ENCODE measurements at regions not wholly inside any gene's neighbourhood (a gene's known extent, or its start where the extent isn't known, plus 50 kb on each side); places are given as distances from the start of the nearest gene placed in this dataset.

GRCh38 chr4:100289946-100290345, 99.7 kb upstream of the DDIT4L start:
- H3K27me3 Mint-ChIP-seq, result peaks cover 2% of the 10 kb centered on the region
- peaks cover 0 to 2% (median 0%) of the 10 kb centered on the region in 3 donors for H3K9me3 Mint-ChIP-seq
- H3K4me1 Mint-ChIP-seq, result no peaks in the 10 kb centered on the region
- no peak overlapping the region for H3K4me3 Mint-ChIP-seq
- no peaks in the 10 kb centered on the region for H3K36me3 Mint-ChIP-seq
- no peak overlapping the region for H3K27ac Mint-ChIP-seq

- Mint-ChIP-seq H3K4me3 (no peak overlapping the region), H3K27me3 (peaks cover 2% of the 10 kb centered on the region), H3K36me3 (no peaks in the 10 kb centered on the region), H3K4me1 (no peaks in the 10 kb centered on the region), H3K27ac (no peak overlapping the region), H3K9me3 (peaks cover 0 to 2% (median 0%) of the 10 kb centered on the region in 3 donors)
Measured at GRCh38 chr4:100289530-100289888, 99.2 kb upstream of the DDIT4L start.

- Mint-ChIP-seq H3K9me3 (peaks cover 0 to 2% (median 0%) of the 10 kb centered on the region in 3 donors), H3K4me1 (no peaks in the 10 kb centered on the region), H3K27ac (no peak overlapping the region), H3K4me3 (peak overlapping the region in 1 of 4 donors; percentile 51), H3K36me3 (no peaks in the 10 kb centered on the region), H3K27me3 (peaks cover 2% of the 10 kb centered on the region)
Measured at GRCh38 chr4:100288811-100289529, 98.7 kb upstream of the DDIT4L start.

GRCh38 chr4:100288161-100288560, 97.9 kb upstream of the DDIT4L start:
- H3K4me3 Mint-ChIP-seq, result no peak overlapping the region
- no peak overlapping the region for H3K27ac Mint-ChIP-seq
- H3K9me3 Mint-ChIP-seq, result peaks cover 0 to 2% (median 2%) of the 10 kb centered on the region in 3 donors
- H3K4me1 Mint-ChIP-seq, result no peaks in the 10 kb centered on the region
- H3K36me3 Mint-ChIP-seq, result no peaks in the 10 kb centered on the region
- H3K27me3 Mint-ChIP-seq, result peaks cover 2% of the 10 kb centered on the region

GRCh38 chr4:100287534-100287933, 97.3 kb upstream of the DDIT4L start:
- Mint-ChIP-seq H3K4me1 (no peaks in the 10 kb centered on the region), H3K4me3 (no peak overlapping the region), H3K36me3 (no peaks in the 10 kb centered on the region), H3K9me3 (peaks cover 0 to 2% (median 2%) of the 10 kb centered on the region in 3 donors), H3K27ac (no peak overlapping the region), H3K27me3 (peaks cover 2% of the 10 kb centered on the region)

- no peak overlapping the region for H3K4me3 Mint-ChIP-seq
- no peak overlapping the region for H3K27ac Mint-ChIP-seq
- no peaks in the 10 kb centered on the region for H3K36me3 Mint-ChIP-seq
- H3K9me3 Mint-ChIP-seq, result peaks cover 0 to 2% (median 2%) of the 10 kb centered on the region in 3 donors
- H3K27me3 Mint-ChIP-seq, result peaks cover 2% of the 10 kb centered on the region
- no peaks in the 10 kb centered on the region for H3K4me1 Mint-ChIP-seq
Measured at GRCh38 chr4:100286636-100287035, 96.4 kb upstream of the DDIT4L start.

GRCh38 chr4:100285121-100285520, 94.9 kb upstream of the DDIT4L start:
- Mint-ChIP-seq H3K4me3 (no peak overlapping the region), H3K4me1 (no peaks in the 10 kb centered on the region), H3K27me3 (peaks cover 3% of the 10 kb centered on the region), H3K36me3 (no peaks in the 10 kb centered on the region), H3K9me3 (peaks cover 0 to 2% (median 2%) of the 10 kb centered on the region in 3 donors), H3K27ac (no peak overlapping the region)

- Mint-ChIP-seq H3K4me1 (no peaks in the 10 kb centered on the region), H3K4me3 (no peak overlapping the region), H3K36me3 (no peaks in the 10 kb centered on the region), H3K27me3 (peaks cover 3% of the 10 kb centered on the region), H3K27ac (no peak overlapping the region), H3K9me3 (peaks cover 0 to 2% (median 2%) of the 10 kb centered on the region in 3 donors)
Measured at GRCh38 chr4:100284129-100284880, 94.0 kb upstream of the DDIT4L start.

GRCh38 chr4:100280807-100281206, 90.5 kb upstream of the DDIT4L start:
- Mint-ChIP-seq H3K36me3 (no peaks in the 10 kb centered on the region), H3K4me1 (no peaks in the 10 kb centered on the region), H3K4me3 (no peak overlapping the region), H3K27me3 (peaks cover 2% of the 10 kb centered on the region), H3K9me3 (peaks cover 0 to 2% (median 0%) of the 10 kb centered on the region in 3 donors), H3K27ac (no peak overlapping the region)

- Mint-ChIP-seq H3K36me3 (no peaks in the 10 kb centered on the region), H3K4me1 (no peaks in the 10 kb centered on the region), H3K9me3 (no peaks in the 10 kb centered on the region), H3K27ac (no peak overlapping the region), H3K4me3 (no peak overlapping the region), H3K27me3 (peaks cover 2% of the 10 kb centered on the region)
Measured at GRCh38 chr4:100278567-100278966, 88.3 kb upstream of the DDIT4L start.

- Mint-ChIP-seq H3K27me3 (peaks cover 15% of the 10 kb centered on the region), H3K36me3 (peaks cover 2% of the 10 kb centered on the region), H3K4me1 (no peaks in the 10 kb centered on the region), H3K4me3 (no peak overlapping the region), H3K27ac (no peak overlapping the region), H3K9me3 (peaks cover 0 to 8% (median 8%) of the 10 kb centered on the region in 3 donors)
Measured at GRCh38 chr4:100269446-100269845, 79.2 kb upstream of the DDIT4L start.

GRCh38 chr4:100268789-100269188, 78.5 kb upstream of the DDIT4L start:
- Mint-ChIP-seq H3K9me3 (peaks cover 3 to 10% (median 8%) of the 10 kb centered on the region in 3 donors), H3K36me3 (peaks cover 2% of the 10 kb centered on the region), H3K4me1 (no peaks in the 10 kb centered on the region), H3K27me3 (peaks cover 15% of the 10 kb centered on the region), H3K4me3 (no peak overlapping the region), H3K27ac (no peak overlapping the region)

- Mint-ChIP-seq H3K4me3 (no peak overlapping the region), H3K36me3 (no peaks in the 10 kb centered on the region), H3K4me1 (no peaks in the 10 kb centered on the region), H3K27me3 (peaks cover 4% of the 10 kb centered on the region), H3K27ac (no peak overlapping the region), H3K9me3 (peaks cover 0 to 8% (median 3%) of the 10 kb centered on the region in 3 donors)
Measured at GRCh38 chr4:100261346-100261745, 71.1 kb upstream of the DDIT4L start.

- Mint-ChIP-seq H3K9me3 (peaks cover 0 to 4% (median 0%) of the 10 kb centered on the region in 3 donors), H3K4me1 (no peaks in the 10 kb centered on the region), H3K27ac (no peak overlapping the region), H3K27me3 (peaks cover 2% of the 10 kb centered on the region), H3K36me3 (no peaks in the 10 kb centered on the region), H3K4me3 (no peak overlapping the region)
Measured at GRCh38 chr4:100258675-100259074, 68.4 kb upstream of the DDIT4L start.

- Mint-ChIP-seq H3K27ac (no peak overlapping the region), H3K36me3 (no peaks in the 10 kb centered on the region), H3K9me3 (no peaks in the 10 kb centered on the region), H3K4me1 (no peaks in the 10 kb centered on the region), H3K4me3 (no peak overlapping the region), H3K27me3 (peaks cover 2% of the 10 kb centered on the region)
Measured at GRCh38 chr4:100257567-100257966, 67.3 kb upstream of the DDIT4L start.

- Mint-ChIP-seq H3K36me3 (peaks cover 2% of the 10 kb centered on the region), H3K4me3 (no peak overlapping the region), H3K27me3 (peaks cover 5% of the 10 kb centered on the region), H3K27ac (no peak overlapping the region), H3K9me3 (peaks cover 0 to 6% (median 2%) of the 10 kb centered on the region in 3 donors), H3K4me1 (no peaks in the 10 kb centered on the region)
Measured at GRCh38 chr4:100254237-100254636, 64.0 kb upstream of the DDIT4L start.
